GM23338 (cell line): ENCODE measurements at regions not wholly inside any gene's neighbourhood (a gene's known extent, or its start where the extent isn't known, plus 50 kb on each side); places are given as distances from the start of the nearest gene placed in this dataset.

Source experiments
- CTCF ChIP-seq, 2 experiments: fragments of 200-600 bp in 1 of 2; sonication (generic) in 1 of 2; conservative IDR thresholded peaks; 2 replicates each; pipeline versions ENCODE4 v1.5.1 to v1.6.1; 2016 to 2017; ENCODE audit warnings: antibody characterized with exemption in 2 of 2, low read depth in 2 of 2, mild to moderate bottlenecking in 2 of 2, moderate library complexity in 1 of 2
- EZH2 ChIP-seq: fragments of 200-600 bp; sonication (generic); IDR thresholded peaks from one replicate; pipeline ENCODE4 v1.8.0; 2017; ENCODE audit warnings: antibody characterized with exemption, mild to moderate bottlenecking, low read depth; ENCODE audit not compliant: unreplicated experiment
- POLR2AphosphoS5 ChIP-seq: IDR thresholded peaks from 2 replicates; pipeline ENCODE4 v1.6.1; 2016; ENCODE audit warnings: antibody characterized with exemption, low read depth
- ZNF114 ChIP-seq: fragments of 250-450 bp; sonication (Bioruptor Pico); IDR thresholded peaks from 2 replicates; pipeline ENCODE4 v1.5.0; 2020; ENCODE audit warnings: mild to moderate bottlenecking, moderate library complexity

GRCh38 chr20:4453359-4453758 lies 204.3 kb upstream of the ADRA1D start:
- TF ChIP-seq CTCF (conservative IDR thresholded peaks at IDR 0.05; ENCODE audit: low read depth in 2 of 2): no peak
- TF ChIP-seq EZH2: no peak
- TF ChIP-seq POLR2AphosphoS5: no peak
- no peak for TF ChIP-seq ZNF114 (CRISPR knock-in tag)
